GM23338 (cell line): ENCODE measurements at regions not wholly inside any gene's neighbourhood (a gene's known extent, or its start where the extent isn't known, plus 50 kb on each side); places are given as distances from the start of the nearest gene placed in this dataset.

Source experiments
- ATAC-seq: fragments of 200-7000 bp; cut with Tn5 transposase; 3 replicates; pipeline ENCODE4 v1.9.1; 2020
- DNase-seq: peaks from one replicate; pipeline ENCODE4 v3.0.0-alpha.2; 2015; ENCODE audit warnings: low spot score
- H2AFZ ChIP-seq: fragments of 200-600 bp; sonication (generic); 2 replicates; pipeline ENCODE4 v1.8.0; 2016; ENCODE audit warnings: antibody characterized with exemption, mild to moderate bottlenecking, moderate library complexity
- H3F3A ChIP-seq: fragments of 200-600 bp; sonication (generic); replicated peaks from 2 replicates; pipeline ENCODE4 v1.8.0; 2017; ENCODE audit warnings: antibody characterized with exemption, mixed run types, low read depth
- H3K27ac ChIP-seq: fragments of 200-600 bp; sonication (generic); 2 replicates; pipeline ENCODE4 v1.6.1; 2016; ENCODE audit warnings: low read depth
- H3K27me3 ChIP-seq: fragments of 200-600 bp; sonication (generic); 2 replicates; pipeline ENCODE4 v1.8.0; 2016; ENCODE audit warnings: mild to moderate bottlenecking, mixed run types, moderate library complexity; ENCODE audit not compliant: insufficient read depth
- H3K36me3 ChIP-seq: fragments of 200-600 bp; sonication (generic); 2 replicates; pipeline ENCODE4 v1.8.0; 2016; ENCODE audit warnings: mild to moderate bottlenecking; ENCODE audit not compliant: insufficient read depth
- H3K4me1 ChIP-seq: fragments of 200-600 bp; sonication (generic); 2 replicates; pipeline ENCODE4 v1.8.0; 2016; ENCODE audit warnings: mild to moderate bottlenecking, moderate library complexity; ENCODE audit not compliant: insufficient read depth
- H3K4me2 ChIP-seq: fragments of 200-600 bp; sonication (generic); 2 replicates; pipeline ENCODE4 v1.7.1; 2017; ENCODE audit warnings: mixed run types
- H3K4me3 ChIP-seq: fragments of 200-600 bp; sonication (generic); 2 replicates; pipeline ENCODE4 v1.6.1; 2016; ENCODE audit warnings: mixed run types
- H3K79me2 ChIP-seq: fragments of 200-600 bp; sonication (generic); replicated peaks from 2 replicates; pipeline ENCODE4 v1.8.0; 2017; ENCODE audit warnings: mild to moderate bottlenecking; ENCODE audit not compliant: insufficient read depth
- H3K9me2 ChIP-seq: fragments of 200-600 bp; sonication (generic); 2 replicates; pipeline ENCODE4 v1.8.0; 2017; ENCODE audit not compliant: insufficient read depth
- H4K20me1 ChIP-seq: fragments of 200-600 bp; sonication (generic); replicated peaks from 2 replicates; pipeline ENCODE4 v1.8.0; 2017; ENCODE audit warnings: mild to moderate bottlenecking; ENCODE audit not compliant: insufficient read depth
- H3K27ac Mint-ChIP-seq: 2 replicates; pipeline ENCODE4 v1.8.0; 2020; ENCODE audit warnings: inconsistent platforms, mild to moderate bottlenecking, moderate library complexity, mixed read lengths
- H3K27me3 Mint-ChIP-seq: 3 replicates; pipeline ENCODE4 v1.8.0; 2022; ENCODE audit warnings: low read depth, mild to moderate bottlenecking, moderate library complexity, mixed read lengths, inconsistent platforms; ENCODE audit not compliant: insufficient read depth, poor library complexity
- H3K36me3 Mint-ChIP-seq: 3 replicates; pipeline ENCODE4 v1.8.0; 2021; ENCODE audit warnings: low read depth, mild to moderate bottlenecking, inconsistent platforms, moderate library complexity, mixed read lengths
- H3K4me1 Mint-ChIP-seq: 3 replicates; pipeline ENCODE4 v1.8.0; 2020; ENCODE audit warnings: mild to moderate bottlenecking, inconsistent platforms, mixed read lengths
- H3K4me3 Mint-ChIP-seq: 3 replicates; pipeline ENCODE4 v1.8.0; 2021; ENCODE audit warnings: moderate library complexity, mild to moderate bottlenecking, inconsistent platforms, mixed read lengths
- H3K9me3 Mint-ChIP-seq: 3 replicates; pipeline ENCODE4 v1.8.0; 2020; ENCODE audit warnings: moderate library complexity, mild to moderate bottlenecking, inconsistent platforms, mixed read lengths
- CREB1 ChIP-seq: fragments of 250-450 bp; sonication (Bioruptor Pico); IDR thresholded peaks from 2 replicates; pipeline ENCODE4 v1.5.0; 2020; ENCODE audit warnings: low read depth, mild to moderate bottlenecking, moderate library complexity
- EZH2 ChIP-seq: fragments of 200-600 bp; sonication (generic); IDR thresholded peaks from one replicate; pipeline ENCODE4 v1.8.0; 2017; ENCODE audit warnings: antibody characterized with exemption, mild to moderate bottlenecking, low read depth; ENCODE audit not compliant: unreplicated experiment
- EZH2phosphoT487 ChIP-seq: fragments of 200-600 bp; sonication (generic); IDR thresholded peaks from one replicate; pipeline ENCODE4 v1.8.1; 2018; ENCODE audit warnings: antibody characterized with exemption; ENCODE audit not compliant: unreplicated experiment
- JUNB ChIP-seq: IDR thresholded peaks from one replicate; pipeline ENCODE4 v1.6.1; 2016; ENCODE audit warnings: antibody characterized with exemption; ENCODE audit not compliant: unreplicated experiment
- NANOG ChIP-seq: IDR thresholded peaks from 2 replicates; pipeline ENCODE4 v1.6.1; 2016; ENCODE audit warnings: antibody characterized with exemption, borderline replicate concordance
- POLR2AphosphoS5 ChIP-seq: IDR thresholded peaks from 2 replicates; pipeline ENCODE4 v1.6.1; 2016; ENCODE audit warnings: antibody characterized with exemption, low read depth
- STAT1 ChIP-seq: IDR thresholded peaks from one replicate; pipeline ENCODE4 v1.6.1; 2016; ENCODE audit warnings: antibody characterized with exemption; ENCODE audit not compliant: unreplicated experiment
- ZNF114 ChIP-seq: fragments of 250-450 bp; sonication (Bioruptor Pico); IDR thresholded peaks from 2 replicates; pipeline ENCODE4 v1.5.0; 2020; ENCODE audit warnings: mild to moderate bottlenecking, moderate library complexity
- ZNF331 ChIP-seq: fragments of 250-450 bp; sonication (Bioruptor Pico); IDR thresholded peaks from 2 replicates; pipeline ENCODE4 v1.5.0; 2020; ENCODE audit warnings: low read depth, mild to moderate bottlenecking, moderate library complexity
- TF ChIP-seq, protein P1 (sequence below): fragments of 250-450 bp; sonication (Bioruptor Pico); IDR thresholded peaks from 2 replicates; pipeline ENCODE4 v1.5.0; 2020; ENCODE audit warnings: mild to moderate bottlenecking, moderate library complexity
- TF ChIP-seq, protein P2 (sequence below): IDR thresholded peaks from 2 replicates; pipeline ENCODE4 v1.6.1; 2016; ENCODE audit warnings: antibody characterized with exemption
- TF ChIP-seq, protein P3 (sequence below), 2 experiments: fragments of 200-600 bp in 1 of 2; sonication (generic) in 1 of 2; conservative IDR thresholded peaks; 2 replicates each; pipeline versions ENCODE4 v1.5.1 to v1.6.1; 2016 to 2017; ENCODE audit warnings: antibody characterized with exemption in 2 of 2, low read depth in 2 of 2, mild to moderate bottlenecking in 2 of 2, moderate library complexity in 1 of 2
- TF ChIP-seq, protein P4 (sequence below): IDR thresholded peaks from one replicate; pipeline ENCODE4 v1.6.1; 2018; ENCODE audit warnings: antibody characterized with exemption; ENCODE audit not compliant: unreplicated experiment

DNA sequence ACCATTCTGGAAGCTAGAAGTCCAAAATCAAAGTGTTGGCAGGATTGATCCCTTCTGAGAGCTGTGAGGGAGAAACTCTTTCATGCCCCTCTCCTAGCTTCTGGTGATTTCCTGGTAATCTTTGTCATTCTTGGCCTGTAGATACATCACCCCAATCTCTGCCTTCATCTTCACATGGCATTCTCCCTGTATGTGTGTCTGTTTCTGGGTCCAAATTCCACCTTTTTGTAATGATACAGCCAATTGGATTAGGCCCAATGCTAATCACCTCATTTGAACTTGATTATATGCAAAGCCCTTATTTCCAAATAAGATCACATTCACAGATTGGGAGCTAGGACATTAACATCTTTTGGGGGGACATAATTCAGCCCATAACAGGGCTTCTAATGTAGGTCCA is 76.9 kb upstream of the MBIP start:
- ATAC-seq, result no peak

More for the DNA sequence above, 76.9 kb upstream of the MBIP start:
- Histone ChIP-seq H2AFZ (no peak overlapping the region), H3K27me3 (no peaks in the 10 kb centered on the region), H4K20me1 (no peaks in the 10 kb centered on the region), H3F3A (no peaks in the 10 kb centered on the region), H3K27ac (no peak overlapping the region), H3K4me3 (no peak overlapping the region), H3K36me3 (no peaks in the 10 kb centered on the region), H3K9me2 (0 out of 2 replicates have a peak, but pooled peaks cover 5% of the 10 kb centered on the region), H3K79me2 (no peaks in the 10 kb centered on the region), H3K4me2 (no peak overlapping the region), H3K4me1 (no peaks in the 10 kb centered on the region)
- H3K27me3 Mint-ChIP-seq, result no peaks in the 10 kb centered on the region
- TF ChIP-seq, protein P1, sequence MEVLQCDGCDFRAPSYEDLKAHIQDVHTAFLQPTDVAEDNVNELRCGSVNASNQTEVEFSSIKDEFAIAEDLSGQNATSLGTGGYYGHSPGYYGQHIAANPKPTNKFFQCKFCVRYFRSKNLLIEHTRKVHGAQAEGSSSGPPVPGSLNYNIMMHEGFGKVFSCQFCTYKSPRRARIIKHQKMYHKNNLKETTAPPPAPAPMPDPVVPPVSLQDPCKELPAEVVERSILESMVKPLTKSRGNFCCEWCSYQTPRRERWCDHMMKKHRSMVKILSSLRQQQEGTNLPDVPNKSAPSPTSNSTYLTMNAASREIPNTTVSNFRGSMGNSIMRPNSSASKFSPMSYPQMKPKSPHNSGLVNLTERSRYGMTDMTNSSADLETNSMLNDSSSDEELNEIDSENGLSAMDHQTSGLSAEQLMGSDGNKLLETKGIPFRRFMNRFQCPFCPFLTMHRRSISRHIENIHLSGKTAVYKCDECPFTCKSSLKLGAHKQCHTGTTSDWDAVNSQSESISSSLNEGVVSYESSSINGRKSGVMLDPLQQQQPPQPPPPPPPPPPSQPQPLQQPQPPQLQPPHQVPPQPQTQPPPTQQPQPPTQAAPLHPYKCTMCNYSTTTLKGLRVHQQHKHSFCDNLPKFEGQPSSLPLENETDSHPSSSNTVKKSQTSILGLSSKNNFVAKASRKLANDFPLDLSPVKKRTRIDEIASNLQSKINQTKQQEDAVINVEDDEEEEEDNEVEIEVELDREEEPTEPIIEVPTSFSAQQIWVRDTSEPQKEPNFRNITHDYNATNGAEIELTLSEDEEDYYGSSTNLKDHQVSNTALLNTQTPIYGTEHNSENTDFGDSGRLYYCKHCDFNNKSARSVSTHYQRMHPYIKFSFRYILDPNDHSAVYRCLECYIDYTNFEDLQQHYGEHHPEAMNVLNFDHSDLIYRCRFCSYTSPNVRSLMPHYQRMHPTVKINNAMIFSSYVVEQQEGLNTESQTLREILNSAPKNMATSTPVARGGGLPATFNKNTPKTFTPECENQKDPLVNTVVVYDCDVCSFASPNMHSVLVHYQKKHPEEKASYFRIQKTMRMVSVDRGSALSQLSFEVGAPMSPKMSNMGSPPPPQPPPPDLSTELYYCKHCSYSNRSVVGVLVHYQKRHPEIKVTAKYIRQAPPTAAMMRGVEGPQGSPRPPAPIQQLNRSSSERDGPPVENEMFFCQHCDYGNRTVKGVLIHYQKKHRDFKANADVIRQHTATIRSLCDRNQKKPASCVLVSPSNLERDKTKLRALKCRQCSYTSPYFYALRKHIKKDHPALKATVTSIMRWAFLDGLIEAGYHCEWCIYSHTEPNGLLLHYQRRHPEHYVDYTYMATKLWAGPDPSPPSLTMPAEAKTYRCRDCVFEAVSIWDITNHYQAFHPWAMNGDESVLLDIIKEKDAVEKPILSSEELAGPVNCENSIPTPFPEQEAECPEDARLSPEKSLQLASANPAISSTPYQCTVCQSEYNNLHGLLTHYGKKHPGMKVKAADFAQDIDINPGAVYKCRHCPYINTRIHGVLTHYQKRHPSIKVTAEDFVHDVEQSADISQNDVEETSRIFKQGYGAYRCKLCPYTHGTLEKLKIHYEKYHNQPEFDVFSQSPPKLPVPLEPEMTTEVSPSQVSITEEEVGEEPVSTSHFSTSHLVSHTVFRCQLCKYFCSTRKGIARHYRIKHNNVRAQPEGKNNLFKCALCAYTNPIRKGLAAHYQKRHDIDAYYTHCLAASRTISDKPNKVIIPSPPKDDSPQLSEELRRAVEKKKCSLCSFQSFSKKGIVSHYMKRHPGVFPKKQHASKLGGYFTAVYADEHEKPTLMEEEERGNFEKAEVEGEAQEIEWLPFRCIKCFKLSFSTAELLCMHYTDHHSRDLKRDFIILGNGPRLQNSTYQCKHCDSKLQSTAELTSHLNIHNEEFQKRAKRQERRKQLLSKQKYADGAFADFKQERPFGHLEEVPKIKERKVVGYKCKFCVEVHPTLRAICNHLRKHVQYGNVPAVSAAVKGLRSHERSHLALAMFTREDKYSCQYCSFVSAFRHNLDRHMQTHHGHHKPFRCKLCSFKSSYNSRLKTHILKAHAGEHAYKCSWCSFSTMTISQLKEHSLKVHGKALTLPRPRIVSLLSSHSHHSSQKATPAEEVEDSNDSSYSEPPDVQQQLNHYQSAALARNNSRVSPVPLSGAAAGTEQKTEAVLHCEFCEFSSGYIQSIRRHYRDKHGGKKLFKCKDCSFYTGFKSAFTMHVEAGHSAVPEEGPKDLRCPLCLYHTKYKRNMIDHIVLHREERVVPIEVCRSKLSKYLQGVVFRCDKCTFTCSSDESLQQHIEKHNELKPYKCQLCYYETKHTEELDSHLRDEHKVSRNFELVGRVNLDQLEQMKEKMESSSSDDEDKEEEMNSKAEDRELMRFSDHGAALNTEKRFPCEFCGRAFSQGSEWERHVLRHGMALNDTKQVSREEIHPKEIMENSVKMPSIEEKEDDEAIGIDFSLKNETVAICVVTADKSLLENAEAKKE (CRISPR knock-in tag), result no peak
- TF ChIP-seq, protein P2, sequence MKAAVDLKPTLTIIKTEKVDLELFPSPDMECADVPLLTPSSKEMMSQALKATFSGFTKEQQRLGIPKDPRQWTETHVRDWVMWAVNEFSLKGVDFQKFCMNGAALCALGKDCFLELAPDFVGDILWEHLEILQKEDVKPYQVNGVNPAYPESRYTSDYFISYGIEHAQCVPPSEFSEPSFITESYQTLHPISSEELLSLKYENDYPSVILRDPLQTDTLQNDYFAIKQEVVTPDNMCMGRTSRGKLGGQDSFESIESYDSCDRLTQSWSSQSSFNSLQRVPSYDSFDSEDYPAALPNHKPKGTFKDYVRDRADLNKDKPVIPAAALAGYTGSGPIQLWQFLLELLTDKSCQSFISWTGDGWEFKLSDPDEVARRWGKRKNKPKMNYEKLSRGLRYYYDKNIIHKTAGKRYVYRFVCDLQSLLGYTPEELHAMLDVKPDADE, result no peak
- TF ChIP-seq JUNB, result no peak
- TF ChIP-seq POLR2AphosphoS5, result no peak
- TF ChIP-seq EZH2, result no peak
- no peak for TF ChIP-seq NANOG
- no peak for TF ChIP-seq ZNF114
- no peak for TF ChIP-seq ZNF331 (CRISPR knock-in tag)
- TF ChIP-seq, protein P3, sequence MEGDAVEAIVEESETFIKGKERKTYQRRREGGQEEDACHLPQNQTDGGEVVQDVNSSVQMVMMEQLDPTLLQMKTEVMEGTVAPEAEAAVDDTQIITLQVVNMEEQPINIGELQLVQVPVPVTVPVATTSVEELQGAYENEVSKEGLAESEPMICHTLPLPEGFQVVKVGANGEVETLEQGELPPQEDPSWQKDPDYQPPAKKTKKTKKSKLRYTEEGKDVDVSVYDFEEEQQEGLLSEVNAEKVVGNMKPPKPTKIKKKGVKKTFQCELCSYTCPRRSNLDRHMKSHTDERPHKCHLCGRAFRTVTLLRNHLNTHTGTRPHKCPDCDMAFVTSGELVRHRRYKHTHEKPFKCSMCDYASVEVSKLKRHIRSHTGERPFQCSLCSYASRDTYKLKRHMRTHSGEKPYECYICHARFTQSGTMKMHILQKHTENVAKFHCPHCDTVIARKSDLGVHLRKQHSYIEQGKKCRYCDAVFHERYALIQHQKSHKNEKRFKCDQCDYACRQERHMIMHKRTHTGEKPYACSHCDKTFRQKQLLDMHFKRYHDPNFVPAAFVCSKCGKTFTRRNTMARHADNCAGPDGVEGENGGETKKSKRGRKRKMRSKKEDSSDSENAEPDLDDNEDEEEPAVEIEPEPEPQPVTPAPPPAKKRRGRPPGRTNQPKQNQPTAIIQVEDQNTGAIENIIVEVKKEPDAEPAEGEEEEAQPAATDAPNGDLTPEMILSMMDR (conservative IDR thresholded peaks at IDR 0.05; ENCODE audit: low read depth in 2 of 2), result no peak
- TF ChIP-seq, protein P4, sequence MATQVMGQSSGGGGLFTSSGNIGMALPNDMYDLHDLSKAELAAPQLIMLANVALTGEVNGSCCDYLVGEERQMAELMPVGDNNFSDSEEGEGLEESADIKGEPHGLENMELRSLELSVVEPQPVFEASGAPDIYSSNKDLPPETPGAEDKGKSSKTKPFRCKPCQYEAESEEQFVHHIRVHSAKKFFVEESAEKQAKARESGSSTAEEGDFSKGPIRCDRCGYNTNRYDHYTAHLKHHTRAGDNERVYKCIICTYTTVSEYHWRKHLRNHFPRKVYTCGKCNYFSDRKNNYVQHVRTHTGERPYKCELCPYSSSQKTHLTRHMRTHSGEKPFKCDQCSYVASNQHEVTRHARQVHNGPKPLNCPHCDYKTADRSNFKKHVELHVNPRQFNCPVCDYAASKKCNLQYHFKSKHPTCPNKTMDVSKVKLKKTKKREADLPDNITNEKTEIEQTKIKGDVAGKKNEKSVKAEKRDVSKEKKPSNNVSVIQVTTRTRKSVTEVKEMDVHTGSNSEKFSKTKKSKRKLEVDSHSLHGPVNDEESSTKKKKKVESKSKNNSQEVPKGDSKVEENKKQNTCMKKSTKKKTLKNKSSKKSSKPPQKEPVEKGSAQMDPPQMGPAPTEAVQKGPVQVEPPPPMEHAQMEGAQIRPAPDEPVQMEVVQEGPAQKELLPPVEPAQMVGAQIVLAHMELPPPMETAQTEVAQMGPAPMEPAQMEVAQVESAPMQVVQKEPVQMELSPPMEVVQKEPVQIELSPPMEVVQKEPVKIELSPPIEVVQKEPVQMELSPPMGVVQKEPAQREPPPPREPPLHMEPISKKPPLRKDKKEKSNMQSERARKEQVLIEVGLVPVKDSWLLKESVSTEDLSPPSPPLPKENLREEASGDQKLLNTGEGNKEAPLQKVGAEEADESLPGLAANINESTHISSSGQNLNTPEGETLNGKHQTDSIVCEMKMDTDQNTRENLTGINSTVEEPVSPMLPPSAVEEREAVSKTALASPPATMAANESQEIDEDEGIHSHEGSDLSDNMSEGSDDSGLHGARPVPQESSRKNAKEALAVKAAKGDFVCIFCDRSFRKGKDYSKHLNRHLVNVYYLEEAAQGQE, result no peak
- no peak for TF ChIP-seq STAT1
- no peak for TF ChIP-seq CREB1 (CRISPR knock-in tag)
- no peak for TF ChIP-seq EZH2phosphoT487
- no peaks in the 10 kb centered on the region; the same call in 2 of the 3 replicates for H3K9me3 Mint-ChIP-seq
- no peak overlapping the region for H3K4me3 Mint-ChIP-seq
- no peaks in the 10 kb centered on the region for H3K4me1 Mint-ChIP-seq
- H3K36me3 Mint-ChIP-seq, result no peaks in the 10 kb centered on the region
- no peak overlapping the region for H3K27ac Mint-ChIP-seq
- no peak for DNase-seq
